GM12878 (cell line): ENCODE measurements at regions not wholly inside any gene's neighbourhood (a gene's known extent, or its start where the extent isn't known, plus 50 kb on each side); places are given as distances from the start of the nearest gene placed in this dataset.

ENCODE experiments used
- ATAC-seq: fragments of 200-7000 bp; cut with Tn5 transposase; 3 replicates; pipeline ENCODE4 v1.9.1; 2020; ENCODE audit warnings: mild to moderate bottlenecking, moderate library complexity
- BruUV-seq: library from RNA; stranded (reverse); fragments of 400-500 nt; replicated peaks from 2 replicates; lab custom pipeline; 2021; lab: Mats Ljungman, UMichigan
- CTCF ChIA-PET: fragments of 300-600 bp; sonication (Branson Sonifier 250); formaldehyde crosslinking; extraction: SDS; loops from one replicate; lab custom pipeline; 2021; ENCODE audit warnings: inconsistent platforms; lab: Yijun Ruan, JAX
- POLR2A ChIA-PET: fragments of 350-600 bp; formaldehyde crosslinking; extraction: SDS; loops from one replicate; lab custom pipeline; 2021; ENCODE audit warnings: inconsistent platforms; lab: Charles Lee
- RAD21 ChIA-PET: fragments of 300-600 bp; sonication (Branson Sonifier 250); formaldehyde crosslinking; loops from one replicate; lab custom pipeline; 2023; ENCODE audit warnings: antibody characterized with exemption; ENCODE audit not compliant: unreplicated experiment; lab: Charles Lee
- SMC1A ChIA-PET: fragments of 300-600 bp; sonication (Branson Sonifier 250); formaldehyde crosslinking; loops from one replicate; lab custom pipeline; 2023; ENCODE audit not compliant: unreplicated experiment, uncharacterized antibody; lab: Charles Lee
- DNase-seq: peaks from one replicate; pipeline ENCODE4 v3.0.0-alpha.2; 2011; ENCODE audit warnings: low read depth, low spot score
- FAIRE-seq: peaks from 3 replicates; lab custom pipeline; 2011; peaks lifted over from hg19 to GRCh38; lab: Jason Lieb, UNC
- H2AFZ ChIP-seq: 2 replicates; pipeline ENCODE4 v1.6.0; 2011; ENCODE audit warnings: low read depth, low read length, control low read depth; ENCODE audit not compliant: control insufficient read depth
- H3K27ac ChIP-seq: 2 replicates; pipeline ENCODE4 v1.5.1; 2011; ENCODE audit warnings: control low read depth; ENCODE audit not compliant: control insufficient read depth, insufficient read depth
- H3K27me3 ChIP-seq, 2 experiments: replicated peaks in 1 of 2; 2 replicates each; pipeline versions ENCODE4 v1.6.0 to v1.6.1; 2011; ENCODE audit warnings: low read length in 1 of 2; ENCODE audit not compliant: control insufficient read depth in 2 of 2, insufficient read depth in 2 of 2
- H3K36me3 ChIP-seq, 2 experiments: 2 replicates each; pipeline ENCODE4 v1.5.1; 2011; ENCODE audit warnings: low read length in 1 of 2; ENCODE audit not compliant: control insufficient read depth in 2 of 2, insufficient read depth in 2 of 2
- H3K4me1 ChIP-seq: 2 replicates; pipeline ENCODE4 v1.6.1; 2011; ENCODE audit warnings: mild to moderate bottlenecking, low read length, moderate library complexity, mixed read lengths; ENCODE audit not compliant: control insufficient read depth, insufficient read depth
- H3K4me2 ChIP-seq: 2 replicates; pipeline ENCODE4 v1.6.0; 2011; ENCODE audit warnings: control low read depth; ENCODE audit not compliant: control insufficient read depth, insufficient read depth
- H3K4me3 ChIP-seq: fragments of 200-600 bp; sonication (generic); 2 replicates; pipeline ENCODE4 v1.5.1; 2016
- H3K79me2 ChIP-seq: 2 replicates; pipeline ENCODE4 v1.6.0; 2011; ENCODE audit warnings: low read length; ENCODE audit not compliant: control insufficient read depth, insufficient read depth
- H3K9ac ChIP-seq: 2 replicates; pipeline ENCODE4 v1.8.0; 2011; ENCODE audit warnings: low read length, control low read depth, mixed read lengths; ENCODE audit not compliant: control insufficient read depth, insufficient read depth
- H3K9me3 ChIP-seq: replicated peaks from 3 replicates; pipeline ENCODE4 v1.5.1; 2011; ENCODE audit warnings: mild to moderate bottlenecking, low read length; ENCODE audit not compliant: control insufficient read depth, insufficient read depth
- H4K20me1 ChIP-seq: 2 replicates; pipeline ENCODE4 v1.6.0; 2011; ENCODE audit not compliant: control insufficient read depth, insufficient read depth
- EP300 ChIP-seq, 2 experiments: fragments of 150-350 bp in 1 of 2; IDR thresholded peaks; 2 replicates each; pipeline ENCODE4 v1.6.1; 2011 to 2012; ENCODE audit warnings: low read depth in 2 of 2, low read length in 2 of 2, borderline replicate concordance in 1 of 2, improper control_type of control experiment in 1 of 2, inconsistent platforms in 1 of 2; ENCODE audit not compliant: control insufficient read depth in 1 of 2
- FOXM1 ChIP-seq: IDR thresholded peaks from 2 replicates; pipeline ENCODE4 v1.6.1; 2012; ENCODE audit warnings: low read depth, mild to moderate bottlenecking, inconsistent platforms, low read length, moderate library complexity
- KDM1A ChIP-seq: fragments of 200-600 bp; sonication (generic); IDR thresholded peaks from 2 replicates; pipeline ENCODE4 v1.6.1; 2016; ENCODE audit warnings: borderline replicate concordance
- MEF2A ChIP-seq: IDR thresholded peaks from 2 replicates; pipeline ENCODE4 v1.6.1; 2011; ENCODE audit warnings: low read depth, mild to moderate bottlenecking, low read length, moderate library complexity; ENCODE audit not compliant: insufficient read depth
- PAX8 ChIP-seq: fragments of 450-650 bp; IDR thresholded peaks from 2 replicates; pipeline ENCODE4 v1.6.1; 2017; ENCODE audit warnings: mild to moderate bottlenecking, moderate library complexity
- POLR2A ChIP-seq: IDR thresholded peaks from 2 replicates; pipeline ENCODE4 v1.6.1; 2011; ENCODE audit warnings: low read depth, mild to moderate bottlenecking, low read length
- RAD51 ChIP-seq: fragments of 450-650 bp; IDR thresholded peaks from 2 replicates; pipeline ENCODE4 v1.6.1; 2016; ENCODE audit warnings: moderate library complexity, mild to moderate bottlenecking, inconsistent platforms
- SREBF1 ChIP-seq: IDR thresholded peaks from 2 replicates; pipeline ENCODE4 v1.6.1; 2012; ENCODE audit warnings: mild to moderate bottlenecking, low read length
- SRF ChIP-seq, 2 experiments: IDR thresholded peaks; 2 replicates each; pipeline ENCODE4 v1.6.1; 2011; ENCODE audit warnings: low read depth in 2 of 2, low read length in 2 of 2, mild to moderate bottlenecking in 1 of 2, moderate library complexity in 1 of 2
- ZNF207 ChIP-seq: fragments of 450-650 bp; IDR thresholded peaks from 2 replicates; pipeline ENCODE4 v1.6.1; 2014; ENCODE audit warnings: antibody characterized with exemption, mild to moderate bottlenecking, borderline replicate concordance
- ZNF274 ChIP-seq: IDR thresholded peaks from one replicate; pipeline ENCODE4 v1.8.0; 2011; ENCODE audit not compliant: insufficient read length, insufficient read depth
- WGBS: methylation state at CpG from one replicate; pipeline ENCODE4 v1.1.6; 2016; ENCODE audit warnings: low lambda C conversion rate; ENCODE audit not compliant: insufficient replicate concordance, insufficient coverage; ENCODE audit errors: missing lambda C conversion rate; 5-methylcytosine and 5-hydroxymethylcytosine counted together
- in situ Hi-C: fragments of 300-500 bp; cut with MboI; formaldehyde crosslinking; loops from 9 replicates; pipeline ENCODE4 v1.14.3; 2018; ENCODE audit warnings: mixed read lengths
- intact Hi-C: fragments of 100-400 bp; cut with micrococcal nuclease; formaldehyde crosslinking; loops from one replicate; pipeline ENCODE4 v1.14.2; 2022; ENCODE audit not compliant: unreplicated experiment
- TF ChIP-seq, protein P1 (sequence below): IDR thresholded peaks from 2 replicates; pipeline ENCODE4 v1.6.1; 2011; ENCODE audit warnings: borderline replicate concordance, low read depth, mild to moderate bottlenecking, moderate library complexity, mixed read lengths, low read length; ENCODE audit not compliant: insufficient read depth; ENCODE audit errors: extremely low read length
- TF ChIP-seq, protein P2 (sequence below): IDR thresholded peaks from 2 replicates; pipeline ENCODE4 v1.6.1; 2012; ENCODE audit warnings: improper control_type of control experiment, low read depth, low read length; ENCODE audit not compliant: insufficient replicate concordance
- TF ChIP-seq, protein P3 (sequence below): IDR thresholded peaks from 2 replicates; pipeline ENCODE4 v1.6.1; 2012; ENCODE audit warnings: low read depth, low read length, improper control_type of control experiment
- TF ChIP-seq, protein P4 (sequence below): fragments of 150-350 bp; IDR thresholded peaks from 2 replicates; pipeline ENCODE4 v1.6.1; 2014; ENCODE audit warnings: mild to moderate bottlenecking, low read depth, low read length

DNA sequence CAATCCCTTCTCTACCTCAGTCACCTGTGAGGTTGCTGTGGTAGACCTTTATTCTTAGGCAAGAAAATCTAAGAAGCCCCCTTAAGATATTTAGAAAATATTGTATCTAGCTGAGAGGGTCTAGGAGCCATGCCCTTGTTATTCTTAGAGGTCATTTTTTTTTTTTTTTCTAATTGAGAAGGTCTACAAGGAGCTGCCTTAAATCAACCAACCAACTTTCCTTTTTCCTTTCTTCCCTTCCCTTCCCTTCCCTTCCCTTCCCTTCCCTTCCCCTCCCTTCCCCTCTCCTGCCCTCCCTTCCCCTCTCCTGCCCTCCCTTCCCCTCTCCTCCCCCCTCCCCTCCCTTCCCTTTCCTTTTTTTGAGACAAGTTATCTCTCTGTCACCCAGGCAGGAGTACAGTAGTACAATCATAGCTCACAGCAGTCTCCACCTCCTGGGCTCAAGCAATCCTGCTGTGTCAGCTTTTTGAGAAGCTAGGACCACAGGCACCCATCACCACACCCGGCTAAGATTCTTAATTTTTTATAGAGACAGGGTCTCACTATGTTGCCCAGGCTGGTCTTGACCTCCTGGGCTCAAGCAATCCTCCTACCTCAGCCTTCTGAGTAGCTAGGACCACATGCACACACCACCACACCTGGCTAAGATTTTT lies 668.4 kb upstream of the FBXO33 start (continued):
- TF ChIP-seq, protein P1, sequence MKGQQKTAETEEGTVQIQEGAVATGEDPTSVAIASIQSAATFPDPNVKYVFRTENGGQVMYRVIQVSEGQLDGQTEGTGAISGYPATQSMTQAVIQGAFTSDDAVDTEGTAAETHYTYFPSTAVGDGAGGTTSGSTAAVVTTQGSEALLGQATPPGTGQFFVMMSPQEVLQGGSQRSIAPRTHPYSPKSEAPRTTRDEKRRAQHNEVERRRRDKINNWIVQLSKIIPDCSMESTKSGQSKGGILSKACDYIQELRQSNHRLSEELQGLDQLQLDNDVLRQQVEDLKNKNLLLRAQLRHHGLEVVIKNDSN, result no peak
- TF ChIP-seq KDM1A (no peak), SREBF1 (no peak), FOXM1 (no peak), RAD51 (no peak), SRF (IDR thresholded peaks at IDR 0.05; ENCODE audit: low read depth in 2 of 2, low read length in 2 of 2) (no peak), EP300 (IDR thresholded peaks at IDR 0.05; ENCODE audit: borderline replicate concordance in 1 of 2, control insufficient read depth in 1 of 2, low read depth in 2 of 2, low read length in 2 of 2) (no peak), POLR2A (no peak), ZNF274 (no peak)

DNA sequence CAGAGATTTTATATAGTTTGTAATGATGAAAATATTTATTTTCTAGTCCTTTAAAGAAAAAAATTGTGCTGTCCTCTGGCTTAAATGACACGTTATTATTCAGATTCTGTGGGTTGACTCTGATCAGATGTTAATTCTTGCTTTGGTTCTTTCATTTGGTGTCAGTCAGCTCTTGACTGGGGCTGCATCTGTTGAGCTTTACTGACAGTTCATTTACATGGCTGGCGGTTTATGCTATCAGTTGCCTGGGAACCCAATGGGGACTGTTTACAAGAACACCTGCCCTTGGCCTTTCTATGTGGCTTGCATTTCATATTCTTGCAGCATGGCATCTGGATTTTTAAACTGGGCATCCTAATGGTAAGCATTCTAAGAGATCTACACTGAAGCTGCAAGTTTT lies 667.1 kb upstream of the FBXO33 start:
- no TSS peak for BruUV-seq
- 2% methylated on average over 2 of the region's 2 CpGs for WGBS
- intact Hi-C loops, result no loop called here
- TF ChIP-seq, protein P2, sequence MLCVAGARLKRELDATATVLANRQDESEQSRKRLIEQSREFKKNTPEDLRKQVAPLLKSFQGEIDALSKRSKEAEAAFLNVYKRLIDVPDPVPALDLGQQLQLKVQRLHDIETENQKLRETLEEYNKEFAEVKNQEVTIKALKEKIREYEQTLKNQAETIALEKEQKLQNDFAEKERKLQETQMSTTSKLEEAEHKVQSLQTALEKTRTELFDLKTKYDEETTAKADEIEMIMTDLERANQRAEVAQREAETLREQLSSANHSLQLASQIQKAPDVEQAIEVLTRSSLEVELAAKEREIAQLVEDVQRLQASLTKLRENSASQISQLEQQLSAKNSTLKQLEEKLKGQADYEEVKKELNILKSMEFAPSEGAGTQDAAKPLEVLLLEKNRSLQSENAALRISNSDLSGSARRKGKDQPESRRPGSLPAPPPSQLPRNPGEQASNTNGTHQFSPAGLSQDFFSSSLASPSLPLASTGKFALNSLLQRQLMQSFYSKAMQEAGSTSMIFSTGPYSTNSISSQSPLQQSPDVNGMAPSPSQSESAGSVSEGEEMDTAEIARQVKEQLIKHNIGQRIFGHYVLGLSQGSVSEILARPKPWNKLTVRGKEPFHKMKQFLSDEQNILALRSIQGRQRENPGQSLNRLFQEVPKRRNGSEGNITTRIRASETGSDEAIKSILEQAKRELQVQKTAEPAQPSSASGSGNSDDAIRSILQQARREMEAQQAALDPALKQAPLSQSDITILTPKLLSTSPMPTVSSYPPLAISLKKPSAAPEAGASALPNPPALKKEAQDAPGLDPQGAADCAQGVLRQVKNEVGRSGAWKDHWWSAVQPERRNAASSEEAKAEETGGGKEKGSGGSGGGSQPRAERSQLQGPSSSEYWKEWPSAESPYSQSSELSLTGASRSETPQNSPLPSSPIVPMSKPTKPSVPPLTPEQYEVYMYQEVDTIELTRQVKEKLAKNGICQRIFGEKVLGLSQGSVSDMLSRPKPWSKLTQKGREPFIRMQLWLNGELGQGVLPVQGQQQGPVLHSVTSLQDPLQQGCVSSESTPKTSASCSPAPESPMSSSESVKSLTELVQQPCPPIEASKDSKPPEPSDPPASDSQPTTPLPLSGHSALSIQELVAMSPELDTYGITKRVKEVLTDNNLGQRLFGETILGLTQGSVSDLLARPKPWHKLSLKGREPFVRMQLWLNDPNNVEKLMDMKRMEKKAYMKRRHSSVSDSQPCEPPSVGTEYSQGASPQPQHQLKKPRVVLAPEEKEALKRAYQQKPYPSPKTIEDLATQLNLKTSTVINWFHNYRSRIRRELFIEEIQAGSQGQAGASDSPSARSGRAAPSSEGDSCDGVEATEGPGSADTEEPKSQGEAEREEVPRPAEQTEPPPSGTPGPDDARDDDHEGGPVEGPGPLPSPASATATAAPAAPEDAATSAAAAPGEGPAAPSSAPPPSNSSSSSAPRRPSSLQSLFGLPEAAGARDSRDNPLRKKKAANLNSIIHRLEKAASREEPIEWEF, result no peak
- TF ChIP-seq, protein P3, sequence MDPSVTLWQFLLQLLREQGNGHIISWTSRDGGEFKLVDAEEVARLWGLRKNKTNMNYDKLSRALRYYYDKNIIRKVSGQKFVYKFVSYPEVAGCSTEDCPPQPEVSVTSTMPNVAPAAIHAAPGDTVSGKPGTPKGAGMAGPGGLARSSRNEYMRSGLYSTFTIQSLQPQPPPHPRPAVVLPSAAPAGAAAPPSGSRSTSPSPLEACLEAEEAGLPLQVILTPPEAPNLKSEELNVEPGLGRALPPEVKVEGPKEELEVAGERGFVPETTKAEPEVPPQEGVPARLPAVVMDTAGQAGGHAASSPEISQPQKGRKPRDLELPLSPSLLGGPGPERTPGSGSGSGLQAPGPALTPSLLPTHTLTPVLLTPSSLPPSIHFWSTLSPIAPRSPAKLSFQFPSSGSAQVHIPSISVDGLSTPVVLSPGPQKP, result no peak
- TF ChIP-seq, protein P4, sequence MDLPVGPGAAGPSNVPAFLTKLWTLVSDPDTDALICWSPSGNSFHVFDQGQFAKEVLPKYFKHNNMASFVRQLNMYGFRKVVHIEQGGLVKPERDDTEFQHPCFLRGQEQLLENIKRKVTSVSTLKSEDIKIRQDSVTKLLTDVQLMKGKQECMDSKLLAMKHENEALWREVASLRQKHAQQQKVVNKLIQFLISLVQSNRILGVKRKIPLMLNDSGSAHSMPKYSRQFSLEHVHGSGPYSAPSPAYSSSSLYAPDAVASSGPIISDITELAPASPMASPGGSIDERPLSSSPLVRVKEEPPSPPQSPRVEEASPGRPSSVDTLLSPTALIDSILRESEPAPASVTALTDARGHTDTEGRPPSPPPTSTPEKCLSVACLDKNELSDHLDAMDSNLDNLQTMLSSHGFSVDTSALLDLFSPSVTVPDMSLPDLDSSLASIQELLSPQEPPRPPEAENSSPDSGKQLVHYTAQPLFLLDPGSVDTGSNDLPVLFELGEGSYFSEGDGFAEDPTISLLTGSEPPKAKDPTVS, result no peak
- TF ChIP-seq ZNF274 (no peak), ZNF207 (no peak), MEF2A (no peak), PAX8 (no peak)

More for the DNA sequence above, 667.1 kb upstream of the FBXO33 start:
- H3K4me3 ChIP-seq, result no peak overlapping the region
- FAIRE-seq (no peak), ATAC-seq (no peak), DNase-seq (no peak)
- H2AFZ ChIP-seq, result no peak overlapping the region
- no peaks in the 10 kb centered on the region for H4K20me1 ChIP-seq
- in situ Hi-C loops, result no loop called here
- H3K27ac ChIP-seq, result no peak overlapping the region
- H3K36me3 ChIP-seq, result no peaks in the 10 kb centered on the region
- POLR2A ChIA-PET, result no interaction called here
- SMC1A ChIA-PET, result no interaction called here
- no peak overlapping the region for H3K4me2 ChIP-seq
- CTCF ChIA-PET, result no interaction called here
- no peaks in the 10 kb centered on the region for H3K4me1 ChIP-seq
- no peaks in the 10 kb centered on the region for H3K9me3 ChIP-seq
- H3K9ac ChIP-seq, result no peak overlapping the region
- no peaks in the 10 kb centered on the region for H3K79me2 ChIP-seq
- RAD21 ChIA-PET, result no interaction called here
- H3K27me3 ChIP-seq, result no peaks in the 10 kb centered on the region
